ENCODE measurements at regions not wholly inside any gene's neighbourhood (a gene's known extent, or its start where the extent isn't known, plus 50 kb on each side); places are given as distances from the start of the nearest gene placed in this dataset.

- no peak for TF ChIP-seq CTCF (IDR thresholded peaks at IDR 0.05; ENCODE audit: low read depth, low read length, missing input control)
- no peak for TF ChIP-seq MAX (IDR thresholded peaks at IDR 0.05)
- no peak for TF ChIP-seq TAF1 (conservative IDR thresholded peaks at IDR 0.05)
- no peak for TF ChIP-seq YY1 (IDR thresholded peaks at IDR 0.05)
- no peak for TF ChIP-seq ATF3 (IDR thresholded peaks at IDR 0.05)
- no peak for TF ChIP-seq ZBTB33 (IDR thresholded peaks at IDR 0.05)
- no peak for TF ChIP-seq REST (IDR thresholded peaks at IDR 0.05)
- no peak for TF ChIP-seq SP1 (IDR thresholded peaks at IDR 0.05)
- TF ChIP-seq RAD21 (IDR thresholded peaks at IDR 0.05) = no peak
- TF ChIP-seq JUND (IDR thresholded peaks at IDR 0.05) = no peak
- no peak for TF ChIP-seq EGR1 (IDR thresholded peaks at IDR 0.05; ENCODE audit: low read depth in 2 of 2)
- no peak for TF ChIP-seq FOXA1 (IDR thresholded peaks at IDR 0.05)
These were observed 268.7 kb upstream of the PAPPA start for GRCh38 chr9:115884846-115885245.

Measured in liver (tissue), 3 donors.